Left ventricle myocardium inferior (tissue), 1 donor: ENCODE measurements at regions not wholly inside any gene's neighbourhood (a gene's known extent, or its start where the extent isn't known, plus 50 kb on each side); places are given as distances from the start of the nearest gene placed in this dataset.

Experiments used
- DNase-seq: peaks from one replicate; pipeline ENCODE4 v3.0.0-alpha.2; 2020
- H3K27ac ChIP-seq: fragments of 200-600 bp; replicated peaks from 2 replicates; pipeline ENCODE4 v1.8.0; 2021
- H3K27me3 ChIP-seq: fragments of 200-600 bp; 2 replicates; pipeline ENCODE4 v1.8.0; 2021; ENCODE audit warnings: low read depth
- H3K36me3 ChIP-seq: fragments of 200-600 bp; 2 replicates; pipeline ENCODE4 v1.8.0; 2021
- H3K4me1 ChIP-seq: fragments of 200-600 bp; 2 replicates; pipeline ENCODE4 v1.8.0; 2021
- H3K4me3 ChIP-seq: fragments of 200-600 bp; 2 replicates; pipeline ENCODE4 v1.8.0; 2021; ENCODE audit warnings: mild to moderate bottlenecking, moderate library complexity
- H3K9me3 ChIP-seq: fragments of 200-600 bp; replicated peaks from 2 replicates; pipeline ENCODE4 v1.8.0; 2021
- CTCF ChIP-seq: fragments of 200-600 bp; IDR thresholded peaks from 2 replicates; pipeline ENCODE4 v1.8.0; 2021; ENCODE audit warnings: antibody characterized with exemption, mild to moderate bottlenecking, borderline replicate concordance
- intact Hi-C: fragments of 100-400 bp; cut with micrococcal nuclease; formaldehyde crosslinking; loops from one replicate; pipeline ENCODE4 v1.11.0; 2022
- donor health status: DM: no; HTN: yes; CAD: no; lungs with severe emphysema.

- Histone ChIP-seq H3K4me3 (no peak overlapping the region), H3K4me1 (no peaks in the 10 kb centered on the region), H3K27me3 (no peaks in the 10 kb centered on the region), H3K27ac (no peak overlapping the region), H3K36me3 (no peaks in the 10 kb centered on the region), H3K9me3 (no peaks in the 10 kb centered on the region)
- no peak for DNase-seq
- intact Hi-C loops, result no loop called here
- no peak for TF ChIP-seq CTCF
Observed at GRCh38 chr2:59000796-59001195, 759.7 kb upstream of the FANCL start.

- Histone ChIP-seq H3K27me3 (no peaks in the 10 kb centered on the region), H3K9me3 (peaks cover 10% of the 10 kb centered on the region), H3K27ac (no peak overlapping the region), H3K4me3 (no peak overlapping the region), H3K36me3 (no peaks in the 10 kb centered on the region), H3K4me1 (no peaks in the 10 kb centered on the region)
- no peak for TF ChIP-seq CTCF
- intact Hi-C loops, result no loop called here
- no peak for DNase-seq
Observed at GRCh38 chr2:58992062-58992706, 751.1 kb upstream of the FANCL start.

- DNase-seq, result no peak
- Histone ChIP-seq H3K9me3 (peaks cover 10% of the 10 kb centered on the region), H3K36me3 (no peaks in the 10 kb centered on the region), H3K27ac (no peak overlapping the region), H3K4me3 (no peak overlapping the region), H3K4me1 (no peaks in the 10 kb centered on the region), H3K27me3 (no peaks in the 10 kb centered on the region)
- no peak for TF ChIP-seq CTCF
- intact Hi-C loops, result no loop called here
Observed at GRCh38 chr2:58991357-58991756, 750.2 kb upstream of the FANCL start.

- intact Hi-C loops, result no loop called here
- TF ChIP-seq CTCF, result no peak
- Histone ChIP-seq H3K27me3 (no peaks in the 10 kb centered on the region), H3K27ac (no peak overlapping the region), H3K4me1 (no peaks in the 10 kb centered on the region), H3K4me3 (no peak overlapping the region), H3K9me3 (peaks cover 10% of the 10 kb centered on the region), H3K36me3 (no peaks in the 10 kb centered on the region)
- no peak for DNase-seq
Observed at GRCh38 chr2:58985541-58985940, 744.4 kb upstream of the FANCL start.

GRCh38 chr2:58984731-58985130, 743.6 kb upstream of the FANCL start:
- DNase-seq, result no peak
- intact Hi-C loops, result no loop called here
- TF ChIP-seq CTCF, result no peak
- H3K9me3 ChIP-seq, result peaks cover 3% of the 10 kb centered on the region
- no peaks in the 10 kb centered on the region for H3K36me3 ChIP-seq
- no peaks in the 10 kb centered on the region for H3K27me3 ChIP-seq
- H3K4me1 ChIP-seq, result no peaks in the 10 kb centered on the region
- no peak overlapping the region for H3K4me3 ChIP-seq
- H3K27ac ChIP-seq, result no peak overlapping the region
